ENCODE measurements at regions not wholly inside any gene's neighbourhood (a gene's known extent, or its start where the extent isn't known, plus 50 kb on each side); places are given as distances from the start of the nearest gene placed in this dataset.

DNA sequence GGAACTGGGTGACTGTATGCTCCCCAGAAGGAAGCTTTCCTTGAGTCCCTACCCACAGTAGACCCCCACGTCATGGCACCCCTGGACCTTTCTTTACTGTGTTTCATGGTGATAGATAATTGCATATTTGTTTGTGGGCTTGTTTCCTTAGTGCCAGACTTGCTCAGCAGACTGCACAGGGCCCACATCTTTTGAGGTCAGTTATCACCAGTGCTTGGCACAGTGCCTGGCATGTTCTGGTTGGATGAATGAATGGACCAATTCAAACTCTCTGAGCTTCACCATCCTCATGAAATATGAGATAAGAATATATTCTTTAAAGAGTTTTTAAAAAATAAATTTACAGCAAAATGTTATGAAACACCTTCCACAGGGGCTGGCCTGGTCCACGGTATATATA is 78.4 kb upstream of the EMX2 start:
- Histone ChIP-seq H3K27me3 (ENCODE audit: insufficient read depth) (no peaks in the 10 kb centered on the region), H3K4me2 (no peak overlapping the region), H3K9ac (no peak overlapping the region), H4K20me1 (ENCODE audit: insufficient read depth) (no peaks in the 10 kb centered on the region), H3F3A (replicated peaks; ENCODE audit: insufficient read depth) (no peaks in the 10 kb centered on the region), H3K9me3 (no peaks in the 10 kb centered on the region), H3K9me2 (no peaks in the 10 kb centered on the region), H3K79me2 (ENCODE audit: insufficient read depth) (no peaks in the 10 kb centered on the region), H3K36me3 (replicated peaks in 1 of 2; ENCODE audit: control insufficient read depth in 1 of 2, insufficient read depth in 2 of 2, low read length in 1 of 2) (no peaks in the 10 kb centered on the region), H2AFZ (ENCODE audit: low read depth) (no peak overlapping the region), H3K4me1 (ENCODE audit: control insufficient read depth in 1 of 2, insufficient read depth in 2 of 2, low read depth in 1 of 2, low read length in 1 of 2) (no peaks in the 10 kb centered on the region), H3K4me3 (ENCODE audit: low read depth in 2 of 2, low read length in 1 of 2) (no peak overlapping the region), H3K27ac (ENCODE audit: low read depth in 2 of 2, low read length in 1 of 2) (no peak overlapping the region)
- CTCF ChIA-PET: interaction anchor here (2.1 kb wide), 1 partner anchor 21 kb away, joined by 7 read pairs; no protein-coding TSS in a partner anchor
- WGBS (ENCODE audit: low lambda C conversion rate): 13% methylated on average over 2 of the region's 2 CpGs
- DNase-seq: no peak
- POLR2A ChIA-PET: no interaction called here
- TF ChIP-seq SIN3A (IDR thresholded peaks at IDR 0.05; ENCODE audit: borderline replicate concordance, low read depth, low read length) (no peak), RXRA (IDR thresholded peaks at IDR 0.05; ENCODE audit: borderline replicate concordance, low read depth) (no peak), RAD21 (IDR thresholded peaks at IDR 0.05; ENCODE audit: low read length) (no peak)
- TF ChIP-seq, protein P1, sequence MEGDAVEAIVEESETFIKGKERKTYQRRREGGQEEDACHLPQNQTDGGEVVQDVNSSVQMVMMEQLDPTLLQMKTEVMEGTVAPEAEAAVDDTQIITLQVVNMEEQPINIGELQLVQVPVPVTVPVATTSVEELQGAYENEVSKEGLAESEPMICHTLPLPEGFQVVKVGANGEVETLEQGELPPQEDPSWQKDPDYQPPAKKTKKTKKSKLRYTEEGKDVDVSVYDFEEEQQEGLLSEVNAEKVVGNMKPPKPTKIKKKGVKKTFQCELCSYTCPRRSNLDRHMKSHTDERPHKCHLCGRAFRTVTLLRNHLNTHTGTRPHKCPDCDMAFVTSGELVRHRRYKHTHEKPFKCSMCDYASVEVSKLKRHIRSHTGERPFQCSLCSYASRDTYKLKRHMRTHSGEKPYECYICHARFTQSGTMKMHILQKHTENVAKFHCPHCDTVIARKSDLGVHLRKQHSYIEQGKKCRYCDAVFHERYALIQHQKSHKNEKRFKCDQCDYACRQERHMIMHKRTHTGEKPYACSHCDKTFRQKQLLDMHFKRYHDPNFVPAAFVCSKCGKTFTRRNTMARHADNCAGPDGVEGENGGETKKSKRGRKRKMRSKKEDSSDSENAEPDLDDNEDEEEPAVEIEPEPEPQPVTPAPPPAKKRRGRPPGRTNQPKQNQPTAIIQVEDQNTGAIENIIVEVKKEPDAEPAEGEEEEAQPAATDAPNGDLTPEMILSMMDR (IDR thresholded peaks at IDR 0.05): no peak

- no peak overlapping the region for H3K9ac ChIP-seq
- CTCF ChIA-PET: interaction anchor here (2.1 kb wide), 1 partner anchor 21 kb away, joined by 7 read pairs; no protein-coding TSS in a partner anchor
- DNase-seq: no peak
Observed at GRCh38 chr10:117463545-117463920, 79.0 kb upstream of the EMX2 start.

More at GRCh38 chr10:117463545-117463920, 79.0 kb upstream of the EMX2 start:
- Histone ChIP-seq H3K9me3 (no peaks in the 10 kb centered on the region), H3K36me3 (replicated peaks in 1 of 2; ENCODE audit: control insufficient read depth in 1 of 2, insufficient read depth in 2 of 2, low read length in 1 of 2) (no peaks in the 10 kb centered on the region), H3K4me3 (ENCODE audit: low read depth in 2 of 2, low read length in 1 of 2) (no peak overlapping the region), H4K20me1 (ENCODE audit: insufficient read depth) (no peaks in the 10 kb centered on the region), H3K4me1 (ENCODE audit: control insufficient read depth in 1 of 2, insufficient read depth in 2 of 2, low read depth in 1 of 2, low read length in 1 of 2) (no peaks in the 10 kb centered on the region), H3K79me2 (ENCODE audit: insufficient read depth) (no peaks in the 10 kb centered on the region), H3K27ac (ENCODE audit: low read depth in 2 of 2, low read length in 1 of 2) (no peak overlapping the region), H3K4me2 (no peak overlapping the region), H3K9me2 (no peaks in the 10 kb centered on the region), H2AFZ (ENCODE audit: low read depth) (no peak overlapping the region), H3K27me3 (ENCODE audit: insufficient read depth) (no peaks in the 10 kb centered on the region), H3F3A (replicated peaks; ENCODE audit: insufficient read depth) (no peaks in the 10 kb centered on the region)
- 17% methylated on average over 1 of the region's 1 CpG for WGBS (ENCODE audit: low lambda C conversion rate)
- POLR2A ChIA-PET: no interaction called here
- no peak for TF ChIP-seq RCOR1 (IDR thresholded peaks at IDR 0.05; ENCODE audit: low read length)
- TF ChIP-seq, protein P2, sequence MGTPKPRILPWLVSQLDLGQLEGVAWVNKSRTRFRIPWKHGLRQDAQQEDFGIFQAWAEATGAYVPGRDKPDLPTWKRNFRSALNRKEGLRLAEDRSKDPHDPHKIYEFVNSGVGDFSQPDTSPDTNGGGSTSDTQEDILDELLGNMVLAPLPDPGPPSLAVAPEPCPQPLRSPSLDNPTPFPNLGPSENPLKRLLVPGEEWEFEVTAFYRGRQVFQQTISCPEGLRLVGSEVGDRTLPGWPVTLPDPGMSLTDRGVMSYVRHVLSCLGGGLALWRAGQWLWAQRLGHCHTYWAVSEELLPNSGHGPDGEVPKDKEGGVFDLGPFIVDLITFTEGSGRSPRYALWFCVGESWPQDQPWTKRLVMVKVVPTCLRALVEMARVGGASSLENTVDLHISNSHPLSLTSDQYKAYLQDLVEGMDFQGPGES (IDR thresholded peaks at IDR 0.05; ENCODE audit: low read depth, low read length): no peak
- TF ChIP-seq POLR2AphosphoS5 (IDR thresholded peaks at IDR 0.05; ENCODE audit: low read depth, low read length): no peak
- TF ChIP-seq FOXJ3 (CRISPR knock-in tag; IDR thresholded peaks at IDR 0.05): no peak
- no peak for TF ChIP-seq FOSL2 (IDR thresholded peaks at IDR 0.05; ENCODE audit: borderline replicate concordance, low read depth)
- TF ChIP-seq NRF1 (IDR thresholded peaks at IDR 0.05; ENCODE audit: low read depth, low read length): no peak
- no peak for TF ChIP-seq MAX (IDR thresholded peaks at IDR 0.05; ENCODE audit: low read depth)
- no peak for TF ChIP-seq CHD2 (IDR thresholded peaks at IDR 0.05; ENCODE audit: low read length, partially characterized antibody)
- no peak for TF ChIP-seq TEAD4 (IDR thresholded peaks at IDR 0.05; ENCODE audit: borderline replicate concordance, insufficient read depth)
- TF ChIP-seq JUND (IDR thresholded peaks at IDR 0.05): no peak
- TF ChIP-seq MEF2A (IDR thresholded peaks at IDR 0.05; ENCODE audit: borderline replicate concordance, low read depth): no peak
- no peak for TF ChIP-seq EZH2phosphoT487 (IDR thresholded peaks at IDR 0.05; ENCODE audit: borderline replicate concordance, low read depth)

Data from SK-N-SH (cell line).